T follicular helper cell (primary cell): ENCODE measurements at regions not wholly inside any gene's neighbourhood (a gene's known extent, or its start where the extent isn't known, plus 50 kb on each side); places are given as distances from the start of the nearest gene placed in this dataset.
"Not testable (repeated sequence)": the region's sequence is repeated elsewhere in the genome, so short reads cannot be mapped to it uniquely, and the experiment has no call there.

Source experiments
- DNase-seq: peaks from one replicate; pipeline ENCODE4 v3.0.0-alpha.2; 2020; ENCODE audit warnings: low read depth

DNA sequence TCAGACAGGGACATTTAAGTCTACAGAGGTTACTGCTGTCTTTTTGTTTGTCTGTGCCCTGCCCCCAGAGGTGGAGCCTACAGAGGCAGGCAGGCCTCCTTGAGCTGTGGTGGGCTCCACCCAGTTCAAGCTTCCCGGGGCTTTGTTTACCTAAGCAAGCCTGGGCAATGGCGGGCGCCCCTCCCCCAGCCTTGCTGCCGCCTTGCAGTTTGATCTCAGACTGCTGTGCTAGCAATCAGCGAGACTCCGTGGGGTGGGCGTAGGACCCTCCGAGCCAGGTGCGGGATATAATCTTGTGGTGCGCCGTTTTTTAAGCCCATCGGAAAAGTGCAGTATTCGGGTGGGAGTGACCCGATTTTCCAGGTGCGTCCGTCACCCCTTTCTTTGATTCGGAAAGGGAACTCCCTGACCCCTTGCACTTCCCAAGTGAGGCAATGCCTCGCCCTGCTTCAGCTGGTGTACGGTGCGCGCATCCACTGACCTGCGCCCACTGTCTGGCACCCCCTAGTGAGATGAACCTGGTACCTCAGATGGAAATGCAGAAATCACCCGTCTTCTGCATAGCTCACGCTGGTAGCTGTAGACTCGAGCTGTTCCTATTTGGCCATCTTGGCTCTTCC is 134.1 kb upstream of the KITLG start:
- not testable (repeated sequence) for DNase-seq

DNA sequence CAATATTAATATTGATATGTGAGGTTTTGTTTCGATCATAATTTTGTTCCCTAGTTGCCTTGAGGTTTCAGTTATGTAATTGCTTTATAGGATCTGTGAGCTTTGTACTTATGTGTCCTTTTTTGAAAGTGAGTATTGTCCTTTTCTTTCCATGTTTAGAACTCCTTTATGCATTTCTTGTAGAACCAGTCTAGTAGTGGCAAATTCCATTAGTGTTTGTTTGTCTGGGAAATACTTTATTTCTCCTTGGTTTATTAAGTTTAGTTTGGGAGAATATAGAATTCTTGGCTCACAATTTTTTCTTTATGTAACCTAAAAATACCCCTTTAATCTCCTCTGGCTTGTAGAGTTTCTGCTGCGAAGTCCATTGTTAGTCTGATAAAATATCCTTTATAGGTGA is 127.5 kb upstream of the KITLG start:
- DNase-seq = no peak

DNA sequence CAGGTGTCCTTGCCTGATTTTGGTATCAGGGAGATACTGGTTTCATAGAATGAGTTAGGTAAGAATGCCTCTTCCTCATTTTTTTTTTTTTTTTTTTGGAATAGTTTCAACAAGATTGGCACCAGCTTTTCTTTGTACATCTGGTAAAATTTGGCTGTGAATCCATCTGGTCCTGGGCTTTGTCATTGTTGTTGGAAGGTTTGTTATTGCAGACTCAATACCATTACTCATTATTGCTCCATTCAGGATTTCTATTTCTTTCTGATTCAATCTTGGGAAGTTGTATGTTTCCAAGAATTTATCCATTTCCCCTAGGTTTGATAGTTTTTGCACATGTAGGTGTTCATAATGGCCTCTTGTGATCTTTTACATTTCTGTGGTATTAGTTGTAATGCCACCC is 126.0 kb upstream of the KITLG start:
- no peak for DNase-seq

DNA sequence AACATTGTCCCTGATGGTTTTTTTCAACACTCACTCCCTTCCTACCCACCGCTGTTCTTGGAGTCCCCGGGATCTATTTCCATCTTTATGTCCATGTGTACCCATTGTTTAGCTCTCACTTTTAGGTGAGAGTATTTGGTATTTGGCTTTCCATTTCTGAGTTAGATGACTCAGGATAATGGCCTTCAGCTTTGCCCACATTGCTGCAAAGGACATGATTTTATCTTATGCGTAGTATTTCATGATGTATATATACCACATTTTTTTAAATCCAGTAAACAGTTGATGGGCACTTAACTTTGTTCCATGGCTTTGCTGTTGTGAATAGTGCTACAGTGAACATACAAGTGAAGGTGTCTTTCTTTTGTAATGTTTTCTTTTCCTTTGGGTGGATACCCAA is 123.5 kb upstream of the KITLG start:
- DNase-seq = no peak

DNA sequence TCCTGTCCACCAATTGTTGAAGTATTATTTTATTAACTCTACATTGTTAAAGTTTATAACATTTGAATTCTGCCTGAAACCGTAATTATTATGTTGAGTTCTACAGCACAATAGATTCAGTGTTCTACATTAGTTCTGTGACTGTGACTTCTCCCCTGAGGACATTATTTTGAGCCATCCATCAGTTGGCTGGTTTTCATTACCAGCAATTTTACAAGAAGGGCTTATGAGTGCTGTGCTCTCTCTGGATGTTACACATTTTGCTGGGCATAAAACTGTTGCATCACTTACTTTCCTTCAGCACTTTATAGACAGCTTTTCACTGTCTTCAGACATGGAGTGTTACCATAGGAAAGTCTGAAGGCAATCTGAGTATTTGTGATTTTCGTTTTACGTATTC is 118.2 kb upstream of the KITLG start:
- DNase-seq = no peak

DNA sequence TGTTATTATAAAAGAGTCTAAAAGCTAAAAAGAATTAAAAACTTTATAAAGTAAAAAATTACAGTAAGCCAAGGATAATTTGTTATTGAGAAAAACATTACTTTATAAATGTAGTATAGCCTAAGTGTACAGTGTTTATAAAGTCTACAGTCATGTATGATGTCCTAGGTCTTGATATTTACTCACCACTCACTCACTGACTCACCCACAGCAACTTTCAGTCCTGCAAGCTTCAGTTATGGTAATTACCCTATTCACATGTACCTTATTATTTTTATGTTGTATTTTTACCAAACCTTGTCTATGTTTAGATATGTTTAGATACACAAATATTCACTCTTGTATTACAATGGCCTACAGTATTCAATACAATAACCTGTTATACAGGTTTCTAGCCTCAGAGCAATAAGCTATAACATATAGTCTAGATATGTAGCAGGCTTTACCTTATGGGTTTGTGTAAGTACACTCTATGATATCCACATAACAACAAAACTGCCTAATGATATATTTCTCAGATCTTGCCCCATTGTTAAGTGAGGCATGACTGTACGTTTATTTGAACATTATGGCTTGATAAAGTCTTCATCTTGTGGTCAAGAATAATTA is 113.7 kb upstream of the KITLG start:
- DNase-seq = no peak

DNA sequence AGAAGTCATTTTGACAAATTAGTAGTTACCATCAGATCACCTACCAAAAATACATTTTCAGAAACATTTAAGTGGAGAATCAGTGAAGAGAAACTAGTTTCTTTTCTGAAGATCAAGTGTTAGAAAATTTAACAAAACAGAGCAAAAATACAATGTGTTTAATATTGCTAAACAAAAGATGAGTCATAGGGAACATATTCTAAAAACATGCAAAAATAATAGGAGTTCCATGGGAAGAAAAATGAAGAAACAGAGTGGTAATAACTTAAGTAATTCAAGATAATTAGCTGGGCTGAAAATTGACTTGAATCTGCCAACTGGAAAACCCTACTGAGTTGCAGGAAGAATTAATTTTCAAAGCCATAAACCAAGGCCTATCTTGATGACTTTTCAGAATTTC is 111.5 kb upstream of the KITLG start:
- no peak for DNase-seq

DNA sequence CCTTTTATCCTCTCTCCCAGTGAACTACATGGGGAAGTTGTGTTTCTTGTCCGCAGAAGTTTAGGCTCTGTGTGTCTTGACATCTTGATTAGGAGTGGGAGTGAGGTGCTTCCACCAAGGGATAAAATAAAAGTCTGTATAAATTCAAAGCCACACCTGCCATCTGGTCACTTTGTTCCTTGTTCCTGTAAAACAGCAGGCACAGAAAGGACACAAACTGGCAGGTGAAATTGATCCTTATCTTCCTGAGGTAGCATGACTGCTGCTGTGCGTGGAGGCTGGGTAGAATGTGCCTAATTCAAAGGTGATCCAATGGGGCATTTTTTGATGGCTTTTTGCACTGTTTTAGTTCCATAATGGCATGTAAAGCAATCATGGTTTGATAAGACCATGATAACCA is 104.3 kb upstream of the KITLG start:
- DNase-seq = no peak

DNA sequence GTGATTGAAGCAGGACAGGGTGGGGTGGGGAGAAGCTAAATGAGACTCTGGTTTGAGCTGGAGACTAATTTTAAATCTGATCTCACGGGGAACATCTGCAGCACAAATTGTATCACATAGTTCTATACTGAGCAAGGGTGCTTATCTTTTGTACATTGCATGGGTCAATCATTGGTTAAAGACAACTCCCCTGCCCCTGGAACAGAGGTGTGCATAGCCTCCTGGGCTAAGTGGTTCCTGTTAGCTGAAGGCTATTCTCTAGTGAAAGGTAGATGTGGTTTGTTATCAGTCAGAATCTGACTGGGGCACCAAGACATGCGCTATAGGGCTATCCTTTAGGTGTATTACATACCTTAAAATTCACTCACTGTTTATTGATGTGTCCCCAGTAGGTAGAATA is 103.9 kb upstream of the KITLG start:
- no peak for DNase-seq

DNA sequence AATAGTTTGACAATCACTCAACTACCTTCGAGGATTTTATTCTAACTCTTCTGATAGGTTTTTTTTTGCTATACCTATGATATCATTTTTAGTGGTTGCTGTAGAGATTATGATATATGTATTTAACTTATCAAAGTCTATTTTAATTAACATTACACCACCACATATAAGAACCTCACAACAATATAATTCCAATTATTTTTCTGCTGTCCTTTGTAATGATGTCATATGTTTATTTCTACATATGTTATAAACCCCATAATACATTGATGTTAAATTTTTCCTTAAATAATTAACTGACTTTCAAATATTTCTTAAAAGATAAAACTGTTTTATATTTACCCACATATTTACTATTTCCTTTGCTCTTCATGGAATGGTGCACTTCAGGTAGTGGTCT is 103.4 kb upstream of the KITLG start:
- no peak for DNase-seq

DNA sequence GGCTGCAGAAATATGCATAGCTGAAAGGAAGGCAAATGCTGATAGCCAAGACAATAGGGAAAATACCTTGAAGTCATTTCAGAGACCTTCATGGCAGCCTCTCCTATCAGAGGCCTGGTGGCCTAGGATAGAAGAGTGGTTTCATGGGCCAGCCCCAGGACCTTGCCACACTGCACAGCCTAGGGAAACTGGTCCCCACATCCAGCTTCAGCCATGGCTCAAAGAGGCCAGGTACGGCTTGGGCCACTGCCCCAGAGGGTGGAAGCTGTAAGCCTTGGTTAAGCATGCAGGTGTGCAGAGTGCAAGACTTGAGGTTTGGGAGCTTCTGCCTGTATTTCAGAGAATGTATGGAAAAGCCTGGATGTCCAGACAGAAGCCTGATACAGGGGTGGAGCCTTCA is 101.0 kb upstream of the KITLG start:
- DNase-seq = no peak

DNA sequence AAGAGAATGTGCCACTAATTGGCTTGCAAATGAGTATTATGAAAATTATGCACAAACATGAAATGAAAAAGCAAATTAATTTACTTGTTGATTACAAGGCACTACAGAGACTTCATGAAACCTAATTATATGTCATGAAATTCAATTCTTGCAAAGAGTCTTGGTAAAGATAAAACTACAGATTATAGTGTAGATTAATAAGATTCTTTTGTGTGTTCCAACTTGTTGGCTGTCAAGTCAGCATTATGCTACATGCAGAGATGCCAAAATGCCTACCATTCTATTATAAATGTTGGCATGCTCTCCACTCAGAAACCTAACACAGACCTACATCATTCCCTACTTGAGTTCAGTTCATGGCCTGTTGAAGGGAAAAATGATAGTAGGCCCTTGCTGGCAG is 97.2 kb upstream of the KITLG start:
- DNase-seq = no peak

DNA sequence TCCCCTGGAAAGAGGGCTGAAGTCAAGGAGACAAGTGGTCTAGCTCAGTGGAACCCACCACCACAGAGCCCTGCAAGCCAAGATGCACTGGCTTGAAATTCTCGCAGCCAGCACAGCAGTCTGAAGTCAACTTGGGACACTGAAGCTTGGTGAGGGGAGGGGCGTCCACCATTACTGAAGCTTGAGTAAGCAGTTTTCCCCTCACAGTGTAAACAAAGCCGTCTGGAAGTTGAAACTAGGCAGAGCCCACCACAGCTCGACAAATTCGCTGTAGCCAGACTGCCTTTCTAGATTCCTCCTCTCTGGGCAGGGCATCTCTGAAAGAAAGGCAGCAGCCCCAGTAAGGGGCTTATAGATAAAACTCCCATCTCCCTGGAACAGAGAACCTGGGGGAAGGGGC is 87.3 kb upstream of the KITLG start:
- DNase-seq = not testable (repeated sequence)

DNA sequence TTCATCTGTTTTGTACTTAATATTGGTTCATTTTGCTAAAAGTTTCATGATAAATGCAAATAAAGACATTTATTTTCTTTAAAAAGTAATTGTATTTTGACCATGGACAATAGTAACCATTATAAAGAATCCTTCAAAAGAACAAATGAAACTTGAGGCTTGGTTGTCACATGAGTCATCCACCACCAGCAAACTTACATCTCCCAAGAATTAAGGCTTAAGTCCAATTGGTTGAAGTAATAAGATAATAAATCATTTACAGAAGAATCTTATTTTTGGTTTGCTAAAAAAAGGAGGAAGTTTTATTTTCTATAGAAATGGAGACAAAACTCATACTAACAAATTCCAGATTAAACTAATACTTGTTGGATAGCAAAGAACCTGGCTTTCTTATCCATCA is 84.8 kb upstream of the KITLG start:
- DNase-seq = no peak

DNA sequence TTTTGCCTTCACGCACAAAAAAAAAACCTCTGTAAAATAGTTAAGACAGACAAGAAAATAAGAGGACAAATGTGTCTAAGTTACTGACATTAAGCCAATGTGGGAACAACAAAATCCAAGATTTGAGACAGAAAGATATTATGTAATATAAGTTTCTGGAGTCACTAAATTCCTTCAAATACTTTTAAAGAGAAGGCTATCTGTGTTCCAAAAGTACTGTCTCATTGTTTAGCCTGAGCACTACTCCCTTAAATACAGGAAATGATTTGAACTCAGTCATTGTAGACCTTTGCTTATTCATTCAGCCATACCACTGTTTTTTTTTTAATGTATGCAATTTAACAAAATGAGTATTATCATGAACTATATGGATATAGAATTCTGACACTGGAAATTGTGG is 82.7 kb upstream of the KITLG start:
- DNase-seq = no peak

DNA sequence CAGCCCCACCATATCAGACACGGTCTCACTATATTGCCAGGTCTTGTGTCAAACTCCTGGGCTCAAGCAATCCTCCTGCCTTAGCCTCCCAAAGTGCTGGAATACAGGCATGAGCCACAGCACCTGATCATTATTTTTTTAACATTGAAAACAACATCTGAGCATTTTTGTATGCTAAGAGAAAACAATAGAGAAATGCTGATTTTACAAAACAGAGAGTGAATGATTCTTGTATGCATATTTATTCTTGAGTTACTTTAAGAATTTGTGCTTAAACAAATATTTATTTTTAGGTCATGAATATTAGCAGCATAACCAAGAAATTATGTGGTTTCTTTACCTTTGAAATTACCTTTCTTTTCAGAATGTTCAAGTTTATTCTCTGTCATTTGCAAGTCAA is 81.8 kb upstream of the KITLG start:
- DNase-seq = no peak

DNA sequence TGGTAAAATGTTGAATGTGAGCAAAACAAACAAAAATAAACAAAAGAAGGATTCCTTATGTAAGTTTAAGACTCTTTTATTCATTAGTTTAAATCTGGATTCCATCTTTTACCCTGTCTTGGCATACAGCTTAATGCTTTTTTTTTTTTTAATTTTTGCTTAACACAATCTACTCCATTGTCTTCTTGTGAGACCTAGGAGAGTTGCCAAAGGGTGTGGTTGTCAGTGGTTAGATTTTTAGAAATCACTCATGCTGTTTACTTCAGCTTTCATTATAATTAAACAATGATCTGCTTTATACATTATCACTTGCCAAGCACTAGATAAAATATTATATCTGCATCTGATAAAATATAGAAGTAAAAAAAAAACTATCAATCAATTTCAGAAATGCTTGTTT is 77.7 kb upstream of the KITLG start:
- no peak for DNase-seq

DNA sequence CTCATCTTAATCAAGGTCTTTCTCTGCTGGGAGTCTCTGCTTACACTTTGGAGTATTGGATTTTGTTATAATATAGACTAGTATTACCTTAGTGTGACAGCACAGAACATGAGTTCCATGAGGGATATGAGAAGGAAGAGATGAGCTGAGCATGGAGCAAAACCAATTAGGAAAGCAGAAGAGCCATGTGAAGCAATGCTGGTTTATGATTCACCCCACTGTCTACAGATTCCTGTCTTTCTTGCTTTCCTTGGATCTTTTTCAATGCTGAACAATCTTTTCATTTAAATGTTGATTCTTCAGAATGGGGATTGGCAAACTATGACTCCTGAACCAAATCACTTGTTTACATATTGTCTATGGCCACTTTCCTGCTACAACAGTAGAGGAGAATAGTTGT is 70.4 kb upstream of the KITLG start:
- DNase-seq = no peak

DNA sequence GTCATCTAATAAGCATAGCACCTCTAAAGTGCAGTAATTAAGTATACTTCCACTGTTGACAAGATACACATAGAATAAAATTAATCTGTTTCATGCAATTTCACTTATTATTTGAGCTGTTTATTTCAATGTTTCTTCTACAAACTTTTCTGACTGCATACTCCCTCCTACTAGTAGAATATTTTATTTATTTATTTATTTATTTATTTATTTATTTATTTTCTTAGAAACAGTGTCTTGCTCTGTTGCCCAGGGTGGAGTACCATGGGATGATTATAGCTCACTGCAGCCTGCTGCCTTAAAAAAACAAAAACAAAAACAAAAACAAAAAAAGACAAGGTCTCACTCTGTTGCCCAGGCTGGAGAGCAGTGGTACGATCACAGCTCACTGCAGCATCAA is 68.4 kb upstream of the KITLG start:
- DNase-seq = no peak

DNA sequence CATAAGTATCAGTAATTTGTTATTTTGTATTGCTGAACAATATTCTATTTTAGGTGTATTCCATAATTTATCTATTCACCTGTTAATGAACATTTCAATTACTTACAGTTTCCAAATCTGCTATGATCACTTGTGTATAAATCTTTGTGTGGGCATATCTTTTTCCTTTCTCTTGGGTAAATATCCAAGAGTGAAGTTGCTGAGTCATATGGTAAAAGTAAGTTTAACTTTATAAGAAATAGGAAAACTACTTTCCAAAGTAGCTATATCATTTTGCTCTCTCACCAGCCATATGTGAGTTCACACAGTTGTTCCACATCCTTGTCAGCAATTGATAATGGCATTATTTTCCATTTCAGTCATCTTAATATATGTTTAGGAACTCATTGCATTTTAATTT is 66.6 kb upstream of the KITLG start:
- DNase-seq = no peak

DNA sequence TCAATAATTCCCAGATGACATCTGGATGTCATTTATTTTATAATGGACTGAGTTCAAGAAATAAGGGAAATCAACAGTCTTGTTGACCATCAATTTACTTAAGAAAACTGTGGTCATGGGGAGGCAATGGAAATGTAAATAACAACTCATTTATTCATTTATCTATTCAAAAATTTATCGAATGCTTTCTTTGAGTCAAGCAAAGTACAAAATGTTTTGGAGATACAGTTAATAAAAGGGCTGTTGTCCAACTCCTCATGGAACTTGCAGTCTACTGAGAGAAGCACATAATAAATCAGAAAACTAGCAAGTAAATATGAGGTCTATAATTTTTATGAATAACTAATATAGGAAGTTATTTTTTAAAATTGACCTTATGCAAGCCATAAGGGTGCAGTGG is 65.5 kb upstream of the KITLG start:
- DNase-seq = no peak

DNA sequence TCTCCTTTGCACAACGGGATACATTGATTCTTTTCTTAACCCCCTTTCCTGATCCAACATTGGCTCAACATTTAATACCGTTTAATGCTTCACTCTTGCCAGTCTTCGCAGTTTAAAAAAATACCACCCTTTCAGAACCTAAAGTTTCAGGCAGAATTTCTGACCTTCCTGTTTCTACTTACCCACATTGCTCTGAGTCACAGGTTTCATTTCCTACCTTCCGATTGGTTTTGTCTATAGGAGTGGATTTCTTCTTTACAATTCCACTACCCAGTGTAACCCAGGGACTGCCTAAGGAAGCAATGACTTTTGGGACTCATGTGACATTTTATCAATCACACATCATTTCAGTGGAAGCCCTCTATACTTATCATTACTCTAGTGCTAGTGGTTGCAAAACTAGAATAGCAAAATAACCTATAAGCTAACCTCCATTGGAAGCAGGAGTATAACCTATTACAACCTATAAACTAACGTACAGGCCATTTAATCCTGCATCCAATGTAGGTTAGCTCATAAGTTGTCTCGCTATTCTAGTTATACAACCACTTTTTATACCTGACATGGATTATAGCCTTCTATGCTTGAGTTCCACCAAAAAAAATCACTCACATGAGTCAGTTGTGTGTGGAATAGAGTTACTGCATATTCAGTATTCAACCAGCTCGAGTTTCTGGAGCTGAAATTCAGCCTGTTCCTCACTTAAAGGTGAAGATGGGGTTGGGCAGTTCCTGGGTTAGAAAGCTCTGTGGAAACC is 64.9 kb upstream of the KITLG start:
- no peak for DNase-seq

DNA sequence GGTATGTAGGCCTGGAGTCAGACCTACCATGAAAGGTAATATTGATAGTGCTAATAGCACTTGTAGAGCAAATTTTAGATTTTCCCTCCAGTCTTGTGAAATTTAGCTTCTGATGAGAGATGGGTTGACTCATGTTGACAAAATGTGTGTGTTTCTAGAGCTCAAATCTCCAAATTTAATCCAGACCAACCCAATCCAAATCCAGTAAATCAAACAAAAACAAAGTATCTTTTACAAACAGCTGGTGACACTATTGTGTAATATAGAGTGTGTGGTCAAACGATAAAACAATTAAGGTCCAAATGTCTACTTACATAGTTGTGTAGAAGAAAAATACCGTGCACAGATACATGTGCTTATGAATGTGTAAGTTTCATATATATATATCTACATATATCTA is 63.4 kb upstream of the KITLG start:
- DNase-seq = no peak
